Naive thymus-derived CD8-positive, alpha-beta T cell (primary cell): ENCODE measurements at regions not wholly inside any gene's neighbourhood (a gene's known extent, or its start where the extent isn't known, plus 50 kb on each side); places are given as distances from the start of the nearest gene placed in this dataset.
A peak's percentile ranks its signal among the peaks of the same experiment; 100 is the strongest.

ENCODE experiments used
- ATAC-seq, 2 donors: fragments of 150-1000 bp; cut with Tn5 transposase in 1 of 2; sonication (Bioruptor Pico), chemical (Tn5 transposase) in 1 of 2; 1 replicate in 1 of 2; 2 replicates in 1 of 2; pipeline ENCODE4 v1.10.0; 2021; ENCODE audit warnings: mild to moderate bottlenecking in 2 of 2, moderate library complexity in 2 of 2
- POLR2A ChIA-PET: fragments of 350-600 bp; sonication (Branson Sonifier 250); formaldehyde crosslinking; loops from one replicate; lab custom pipeline; 2021; ENCODE audit warnings: antibody characterized with exemption; lab: Charles Lee
- DNase-seq, 10 donors: peaks; one replicate each; pipeline versions ENCODE4 v3.0.0 to v3.0.0-alpha.2; 2020 to 2022
- H3K27ac Mint-ChIP-seq, 10 donors: one replicate each; pipeline ENCODE4 v1.8.0; 2020 to 2022; ENCODE audit warnings: mild to moderate bottlenecking in 10 of 10, mixed read lengths in 10 of 10, moderate library complexity in 4 of 10, inconsistent platforms in 1 of 10
- H3K27me3 Mint-ChIP-seq, 5 donors: one replicate each; pipeline ENCODE4 v1.8.0; 2021 to 2022; ENCODE audit warnings: mixed read lengths in 5 of 5
- H3K36me3 Mint-ChIP-seq, 3 donors: one replicate each; pipeline ENCODE4 v1.8.0; 2020 to 2022; ENCODE audit warnings: mixed read lengths in 3 of 3, mild to moderate bottlenecking in 2 of 3, inconsistent platforms in 1 of 3
- H3K4me1 Mint-ChIP-seq, 4 donors: one replicate each; pipeline ENCODE4 v1.8.0; 2021 to 2022; ENCODE audit warnings: mixed read lengths in 4 of 4
- H3K4me3 Mint-ChIP-seq, 10 donors: one replicate each; pipeline ENCODE4 v1.8.0; 2020 to 2022; ENCODE audit warnings: mild to moderate bottlenecking in 10 of 10, mixed read lengths in 10 of 10, moderate library complexity in 6 of 10, inconsistent platforms in 1 of 10
- H3K9me3 Mint-ChIP-seq, 9 donors: one replicate each; pipeline ENCODE4 v1.8.0; 2020 to 2022; ENCODE audit warnings: mixed read lengths in 9 of 9, mild to moderate bottlenecking in 3 of 9, inconsistent platforms in 1 of 9, moderate library complexity in 1 of 9

- Mint-ChIP-seq H3K27me3 (peaks cover 1 to 42% (median 24%) of the 10 kb centered on the region in 5 donors), H3K36me3 (no peaks in the 10 kb centered on the region), H3K9me3 (no peaks in the 10 kb centered on the region), H3K4me3 (no peak overlapping the region), H3K27ac (no peak overlapping the region), H3K4me1 (no peaks in the 10 kb centered on the region)
- ATAC-seq (no peak), DNase-seq (no peak)
- POLR2A ChIA-PET = no interaction called here
Measured at GRCh38 chr2:71781695-71782228, 328.4 kb downstream of the DYSF start.

- H3K36me3 Mint-ChIP-seq = no peaks in the 10 kb centered on the region
- DNase-seq (no peak), ATAC-seq (no peak)
- POLR2A ChIA-PET = no interaction called here
- no peaks in the 10 kb centered on the region for H3K9me3 Mint-ChIP-seq
- H3K4me3 Mint-ChIP-seq = no peak overlapping the region
- no peaks in the 10 kb centered on the region for H3K4me1 Mint-ChIP-seq
- no peak overlapping the region for H3K27ac Mint-ChIP-seq
- H3K27me3 Mint-ChIP-seq = peaks cover 1 to 29% (median 20%) of the 10 kb centered on the region in 5 donors
Measured at GRCh38 chr2:71780162-71780561, 326.8 kb downstream of the DYSF start.

DNA sequence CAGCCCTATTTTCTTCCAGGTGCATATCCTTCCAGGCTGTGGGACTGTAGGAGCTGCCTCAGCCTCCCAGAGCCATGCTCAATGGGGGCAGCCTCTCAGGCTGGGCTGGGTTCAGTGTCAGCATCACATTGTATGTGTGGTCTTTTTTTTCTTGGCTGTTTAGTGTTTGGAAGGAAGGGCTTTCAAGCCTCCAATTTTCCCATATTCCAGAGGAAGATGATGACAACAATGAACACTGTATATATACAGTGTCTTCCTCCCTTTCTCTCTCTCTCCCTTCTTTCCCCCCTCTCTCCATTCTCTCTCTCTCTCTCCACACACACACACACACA is 326.4 kb downstream of the DYSF start:
- Mint-ChIP-seq H3K36me3 (no peaks in the 10 kb centered on the region), H3K27me3 (peaks cover 1 to 26% (median 20%) of the 10 kb centered on the region in 5 donors), H3K4me3 (no peak overlapping the region), H3K27ac (no peak overlapping the region), H3K9me3 (no peaks in the 10 kb centered on the region), H3K4me1 (no peaks in the 10 kb centered on the region)
- ATAC-seq (no peak), DNase-seq (no peak)
- POLR2A ChIA-PET = no interaction called here

GRCh38 chr2:71778936-71779773 is 325.8 kb downstream of the DYSF start:
- POLR2A ChIA-PET = no interaction called here
- Mint-ChIP-seq H3K36me3 (no peaks in the 10 kb centered on the region), H3K27ac (no peak overlapping the region), H3K4me1 (no peaks in the 10 kb centered on the region), H3K9me3 (peaks cover 0 to under 1% (median 0%) of the 10 kb centered on the region in 9 donors), H3K4me3 (no peak overlapping the region), H3K27me3 (peaks cover 1 to 26% (median 18%) of the 10 kb centered on the region in 5 donors)
- no peak for ATAC-seq
- DNase-seq = no peak

GRCh38 chr2:71778514-71778913 is 325.2 kb downstream of the DYSF start:
- DNase-seq (no peak), ATAC-seq (no peak)
- Mint-ChIP-seq H3K36me3 (no peaks in the 10 kb centered on the region), H3K4me3 (no peak overlapping the region), H3K27me3 (peaks cover 1 to 29% (median 18%) of the 10 kb centered on the region in 5 donors), H3K4me1 (no peaks in the 10 kb centered on the region), H3K27ac (no peak overlapping the region), H3K9me3 (peaks cover 0 to 7% (median 0%) of the 10 kb centered on the region in 9 donors)
- POLR2A ChIA-PET = no interaction called here

DNA sequence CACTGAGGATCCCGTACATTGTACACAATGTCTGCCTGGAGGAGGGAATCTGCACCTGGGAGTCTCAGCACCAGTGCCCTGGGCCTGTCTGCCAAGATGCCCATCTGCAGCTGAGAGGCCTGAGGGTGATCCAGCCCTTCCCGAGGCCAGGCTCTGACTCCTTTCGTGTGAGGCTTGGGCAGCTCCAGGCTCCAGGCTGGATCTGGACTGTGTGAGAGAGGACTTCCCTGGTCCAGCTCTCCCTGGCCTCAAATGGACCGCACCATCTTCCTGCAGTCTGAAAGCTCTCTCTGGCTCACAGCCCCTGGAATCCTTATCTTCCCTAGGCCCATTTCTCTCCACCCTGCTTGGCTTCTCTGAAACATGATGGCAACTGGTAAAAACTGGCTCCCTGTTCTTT is 324.6 kb downstream of the DYSF start:
- H3K4me3 Mint-ChIP-seq = no peak overlapping the region
- POLR2A ChIA-PET = no interaction called here

GRCh38 chr2:71776227-71776626 is 322.9 kb downstream of the DYSF start:
- Mint-ChIP-seq H3K27me3 (peaks cover 1 to 20% (median 15%) of the 10 kb centered on the region in 5 donors), H3K9me3 (peaks cover 0 to 10% (median 0%) of the 10 kb centered on the region in 9 donors), H3K36me3 (no peaks in the 10 kb centered on the region), H3K27ac (no peak overlapping the region), H3K4me1 (no peaks in the 10 kb centered on the region), H3K4me3 (no peak overlapping the region)
- ATAC-seq = no peak
- POLR2A ChIA-PET = no interaction called here
- no peak for DNase-seq

More for the DNA sequence above, 324.6 kb downstream of the DYSF start:
- Mint-ChIP-seq H3K9me3 (peaks cover 0 to 10% (median 0%) of the 10 kb centered on the region in 9 donors), H3K36me3 (no peaks in the 10 kb centered on the region), H3K27ac (no peak overlapping the region), H3K27me3 (peaks cover 1 to 26% (median 18%) of the 10 kb centered on the region in 5 donors), H3K4me1 (no peaks in the 10 kb centered on the region)
- ATAC-seq = no peak
- DNase-seq = no peak

- POLR2A ChIA-PET = no interaction called here
- Mint-ChIP-seq H3K9me3 (peaks cover 0 to 10% (median 0%) of the 10 kb centered on the region in 9 donors), H3K4me1 (no peaks in the 10 kb centered on the region), H3K4me3 (no peak overlapping the region), H3K36me3 (no peaks in the 10 kb centered on the region), H3K27me3 (peaks cover 0 to 9% (median 2%) of the 10 kb centered on the region in 5 donors), H3K27ac (no peak overlapping the region)
- ATAC-seq (no peak), DNase-seq (no peak)
Measured at GRCh38 chr2:71773218-71773617, 319.9 kb downstream of the DYSF start.

DNA sequence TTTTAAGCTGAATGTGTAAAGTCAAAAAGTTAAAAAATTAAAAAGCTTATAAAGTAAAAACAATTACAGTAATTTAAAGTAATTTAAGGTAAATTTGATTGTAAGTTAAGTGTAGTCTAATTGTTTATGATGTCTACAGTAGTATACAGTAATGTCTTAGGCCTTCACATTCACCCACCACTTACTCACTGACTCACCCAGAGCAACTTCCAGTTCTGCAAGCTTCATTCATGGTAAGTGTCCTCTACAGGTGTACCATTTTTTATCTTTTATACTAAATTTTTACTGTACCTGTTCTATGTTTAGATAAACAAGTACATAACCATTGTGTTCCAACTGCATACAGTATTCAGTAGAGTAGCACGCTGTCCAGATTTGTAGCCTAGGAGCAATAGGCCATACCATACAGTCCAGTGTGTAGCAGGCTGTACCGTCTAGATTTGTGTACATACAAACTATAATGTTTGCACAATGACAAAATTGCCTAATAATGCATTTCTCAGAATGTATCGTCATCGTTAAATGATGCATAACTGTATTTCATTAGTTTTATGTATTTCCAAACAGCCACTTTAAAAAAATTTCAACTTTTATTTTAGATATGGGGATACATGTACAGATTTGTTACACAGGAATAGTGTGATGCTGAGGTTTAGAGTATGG is 319.3 kb downstream of the DYSF start:
- Mint-ChIP-seq H3K27ac (no peak overlapping the region), H3K27me3 (peaks cover 0 to 6% (median 2%) of the 10 kb centered on the region in 5 donors), H3K4me1 (no peaks in the 10 kb centered on the region), H3K9me3 (peaks cover 0 to 10% (median 0%) of the 10 kb centered on the region in 9 donors), H3K36me3 (no peaks in the 10 kb centered on the region), H3K4me3 (no peak overlapping the region)
- DNase-seq = no peak
- no peak for ATAC-seq
- POLR2A ChIA-PET = no interaction called here

GRCh38 chr2:71767663-71768062 is 314.3 kb downstream of the DYSF start:
- peaks cover 0 to 4% (median 0%) of the 10 kb centered on the region in 9 donors for H3K9me3 Mint-ChIP-seq
- H3K27ac Mint-ChIP-seq = peak overlapping the region in 1 of 10 donors; percentile 44
- DNase-seq (no peak), ATAC-seq (no peak)
- H3K27me3 Mint-ChIP-seq = peaks cover 0 to 31% (median 9%) of the 10 kb centered on the region in 5 donors
- POLR2A ChIA-PET = no interaction called here
- no peaks in the 10 kb centered on the region for H3K36me3 Mint-ChIP-seq
- H3K4me1 Mint-ChIP-seq = no peaks in the 10 kb centered on the region
- H3K4me3 Mint-ChIP-seq = no peak overlapping the region

DNA sequence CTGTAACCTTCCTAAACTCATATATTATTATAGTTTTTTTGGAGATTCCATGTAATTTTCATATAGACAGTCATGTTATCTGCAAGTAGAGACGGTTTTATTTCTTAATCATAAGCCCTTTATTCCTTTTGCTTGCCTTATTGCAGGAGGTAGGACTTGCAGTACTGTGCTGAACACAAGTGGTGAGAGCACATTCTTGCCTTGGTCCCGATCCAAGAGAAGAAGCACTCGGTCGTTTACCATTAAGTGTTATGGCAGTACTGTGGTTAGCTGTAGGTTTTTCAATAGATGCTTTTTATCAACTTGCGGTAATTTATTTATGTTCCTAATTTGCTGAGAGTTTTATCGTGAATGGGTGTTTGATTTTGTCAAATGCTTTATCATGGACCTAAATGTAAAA is 305.7 kb downstream of the DYSF start:
- no peak overlapping the region for H3K27ac Mint-ChIP-seq
- DNase-seq = no peak
- H3K27me3 Mint-ChIP-seq = peaks cover 5 to 29% (median 6%) of the 10 kb centered on the region in 5 donors
- no peaks in the 10 kb centered on the region for H3K4me1 Mint-ChIP-seq
- POLR2A ChIA-PET = no interaction called here
- ATAC-seq = no peak
- peaks cover 0 to 12% (median 0%) of the 10 kb centered on the region in 9 donors for H3K9me3 Mint-ChIP-seq
- H3K36me3 Mint-ChIP-seq = no peaks in the 10 kb centered on the region
- H3K4me3 Mint-ChIP-seq = no peak overlapping the region

DNA sequence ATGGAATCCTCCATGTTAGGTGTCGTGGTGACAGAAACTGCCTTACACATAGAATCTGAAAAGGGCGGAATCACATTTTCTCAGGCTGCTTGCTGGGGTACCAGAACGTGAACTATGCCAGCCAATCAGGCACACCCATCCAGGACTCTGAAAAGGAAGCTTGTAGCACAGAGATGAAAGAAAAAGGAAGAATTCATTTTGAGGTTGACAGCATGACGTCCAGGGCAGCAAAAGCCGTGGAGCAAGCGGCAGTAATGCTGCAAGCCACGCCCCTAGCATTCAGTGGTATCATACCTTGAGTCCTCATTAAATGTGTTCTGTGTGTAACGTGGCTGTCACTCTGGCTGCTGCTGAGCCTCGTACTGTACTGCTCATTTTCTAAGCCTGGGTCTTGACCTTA is 304.0 kb downstream of the DYSF start:
- H3K4me3 Mint-ChIP-seq = no peak overlapping the region
- peaks cover 0 to 16% (median 3%) of the 10 kb centered on the region in 9 donors for H3K9me3 Mint-ChIP-seq
- ATAC-seq (no peak), DNase-seq (no peak)
- H3K27me3 Mint-ChIP-seq = peaks cover 3 to 27% (median 7%) of the 10 kb centered on the region in 5 donors
- H3K4me1 Mint-ChIP-seq = no peaks in the 10 kb centered on the region
- peaks cover 0 to 4% (median 0%) of the 10 kb centered on the region in 3 donors for H3K36me3 Mint-ChIP-seq
- H3K27ac Mint-ChIP-seq = no peak overlapping the region
- POLR2A ChIA-PET = no interaction called here

DNA sequence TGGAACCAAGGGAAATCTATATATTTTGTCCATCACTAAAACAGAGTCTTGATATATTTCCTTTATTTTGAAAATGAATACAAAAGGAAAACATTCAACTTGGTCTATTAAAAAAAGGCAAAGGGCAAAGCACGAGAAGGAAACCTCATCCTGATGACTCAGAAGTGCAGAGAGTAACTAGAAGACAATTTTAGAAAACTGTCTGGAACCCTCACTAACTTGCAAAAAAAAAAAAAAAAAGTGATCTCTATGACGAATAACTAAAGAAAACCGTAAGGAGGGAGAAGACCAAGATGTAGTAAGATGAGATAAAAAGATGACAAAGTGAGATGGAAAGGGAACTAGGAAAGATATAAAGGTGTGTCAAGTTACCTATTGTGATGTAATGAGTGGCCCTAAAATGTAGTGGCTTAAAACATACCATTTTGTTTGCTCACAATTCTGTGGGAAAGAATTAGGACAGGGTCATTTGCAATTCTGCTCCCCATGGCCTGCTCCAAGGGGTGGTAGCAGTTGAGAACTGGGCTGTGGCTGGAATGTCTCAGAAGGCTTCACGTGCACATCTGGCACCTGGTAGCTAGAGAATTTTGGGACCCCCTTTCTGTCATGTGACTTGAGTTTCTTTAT is 303.0 kb downstream of the DYSF start:
- DNase-seq = no peak
- no peak overlapping the region for H3K4me3 Mint-ChIP-seq
- no peak for ATAC-seq
- peaks cover 0 to 11% (median 0%) of the 10 kb centered on the region in 3 donors for H3K36me3 Mint-ChIP-seq
- peaks cover 0 to 25% (median 12%) of the 10 kb centered on the region in 9 donors for H3K9me3 Mint-ChIP-seq
- no peak overlapping the region for H3K27ac Mint-ChIP-seq
- H3K27me3 Mint-ChIP-seq = peaks cover 3 to 36% (median 10%) of the 10 kb centered on the region in 5 donors
- no peaks in the 10 kb centered on the region for H3K4me1 Mint-ChIP-seq
- POLR2A ChIA-PET = no interaction called here
